HG03095 (cell line): ENCODE measurements at regions not wholly inside any gene's neighbourhood (a gene's known extent, or its start where the extent isn't known, plus 50 kb on each side); places are given as distances from the start of the nearest gene placed in this dataset.

Source experiments
- ATAC-seq: cut with Tn5 transposase; IDR thresholded peaks from one replicate; pipeline ENCODE4 v1.9.1; 2021; ENCODE audit warnings: moderate library complexity; ENCODE audit not compliant: unreplicated experiment

DNA sequence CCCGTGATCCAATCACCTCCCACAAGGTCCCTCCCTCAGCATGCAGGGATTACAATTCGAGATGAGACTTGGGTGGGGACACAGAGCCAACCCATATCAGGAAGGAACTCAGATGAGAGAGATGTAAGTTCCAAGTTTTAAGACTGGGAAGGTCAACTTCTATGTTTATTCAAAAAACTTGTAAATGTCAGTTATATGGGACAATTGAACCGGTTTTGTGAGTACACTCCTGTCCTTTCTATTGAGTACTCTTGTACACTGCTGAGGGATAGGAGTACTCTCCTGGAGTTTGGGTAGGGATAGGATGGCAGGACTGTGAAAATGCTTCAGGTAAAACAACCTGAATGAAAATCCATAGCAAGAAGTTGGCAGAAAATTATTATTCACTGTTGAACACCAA, 239.1 kb downstream of the ZNF674 start:
- no peak for ATAC-seq

DNA sequence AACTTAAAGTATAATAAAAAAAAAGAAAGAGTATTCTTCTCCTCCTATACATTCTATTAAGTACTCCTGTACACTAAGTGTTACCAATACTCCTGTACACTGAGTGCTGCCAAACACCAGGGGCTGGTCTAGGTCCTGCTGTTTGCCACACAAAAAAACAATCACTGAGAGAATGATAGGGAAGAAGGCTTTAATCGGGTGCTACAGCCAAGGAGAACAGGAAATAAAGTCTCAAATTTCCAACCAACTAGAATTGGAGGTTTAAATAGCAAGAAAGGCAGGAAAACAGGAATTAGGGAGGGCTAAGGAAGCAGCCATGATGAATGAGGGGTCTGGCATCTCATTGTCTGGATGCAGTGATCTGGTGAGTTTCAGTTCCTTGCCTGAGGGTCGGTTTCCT, 239.8 kb downstream of the ZNF674 start:
- ATAC-seq = no peak

DNA sequence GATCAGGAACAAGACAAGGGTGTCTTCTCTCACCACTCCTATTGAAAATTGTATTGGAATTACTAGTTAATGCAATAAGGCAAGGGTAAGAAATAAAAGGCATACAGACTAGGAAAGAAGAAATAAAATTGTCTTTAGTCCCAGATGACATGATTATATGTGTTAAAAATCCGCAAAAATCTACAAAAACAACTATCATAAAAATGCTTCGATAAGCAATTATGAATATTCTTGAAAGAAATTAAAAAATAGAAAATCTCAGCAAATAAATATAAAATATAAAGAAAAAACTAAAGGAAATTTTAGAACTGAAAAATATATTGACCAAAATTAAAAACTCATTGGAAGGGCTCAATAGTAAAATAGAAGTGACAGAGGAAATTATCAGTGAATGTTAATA, 243.3 kb downstream of the ZNF674 start:
- no peak for ATAC-seq

DNA sequence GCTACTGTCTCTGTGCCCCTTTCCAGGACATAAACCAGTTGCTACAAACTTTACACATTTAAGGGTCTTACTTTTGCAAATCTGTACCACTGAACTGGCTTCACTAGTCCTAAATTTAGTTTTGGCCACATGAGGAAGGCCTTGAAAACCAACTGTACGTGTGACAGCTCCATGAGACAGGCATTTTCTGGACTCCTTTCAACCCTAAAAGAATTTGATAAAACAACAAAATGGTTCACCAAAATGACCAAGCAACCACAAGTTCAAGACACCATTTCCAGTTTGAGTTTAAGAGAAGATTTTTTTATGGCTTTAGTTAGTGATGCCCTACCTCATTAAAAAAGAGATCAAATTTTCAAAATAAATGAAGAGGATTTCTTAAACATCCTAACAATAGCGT, 246.4 kb downstream of the ZNF674 start:
- no peak for ATAC-seq

DNA sequence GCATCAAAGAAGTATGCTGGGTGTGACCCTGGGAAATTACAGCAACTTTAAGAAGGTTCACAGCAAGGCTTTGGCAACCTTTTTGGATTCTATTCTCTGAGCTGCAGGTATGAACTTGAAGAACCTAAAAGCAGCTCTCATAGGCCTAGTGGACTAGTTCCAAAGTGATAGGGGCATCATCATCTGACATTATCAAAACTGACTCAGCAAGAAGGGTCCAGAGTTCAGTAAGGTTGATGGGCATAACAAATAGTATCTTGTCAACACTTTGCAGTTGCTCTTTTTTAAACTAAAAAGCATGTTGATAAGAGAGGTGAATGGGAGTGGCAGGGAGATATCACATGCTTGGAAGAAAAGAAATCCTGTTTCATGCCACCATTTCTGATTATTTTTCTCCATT, 249.3 kb downstream of the ZNF674 start:
- ATAC-seq = no peak

DNA sequence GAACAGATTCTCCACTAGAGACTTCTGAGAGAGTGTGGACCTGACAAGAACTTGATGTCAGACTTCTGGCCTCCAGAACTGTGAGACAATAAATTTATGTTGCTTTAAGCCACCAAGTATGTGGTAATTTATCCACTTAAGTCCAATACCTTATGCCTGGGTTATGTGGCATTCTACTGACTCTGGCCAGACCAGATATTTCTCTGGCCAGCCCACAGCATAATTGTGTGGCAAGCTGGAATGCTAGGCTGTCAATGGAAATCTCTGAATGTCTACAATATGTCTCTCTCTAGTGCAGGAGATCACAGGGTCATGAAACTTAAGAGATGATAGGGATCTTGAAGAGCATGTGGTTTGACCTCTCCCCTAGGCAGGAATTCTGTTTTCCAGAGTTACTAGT, 251.0 kb downstream of the ZNF674 start:
- ATAC-seq = no peak

DNA sequence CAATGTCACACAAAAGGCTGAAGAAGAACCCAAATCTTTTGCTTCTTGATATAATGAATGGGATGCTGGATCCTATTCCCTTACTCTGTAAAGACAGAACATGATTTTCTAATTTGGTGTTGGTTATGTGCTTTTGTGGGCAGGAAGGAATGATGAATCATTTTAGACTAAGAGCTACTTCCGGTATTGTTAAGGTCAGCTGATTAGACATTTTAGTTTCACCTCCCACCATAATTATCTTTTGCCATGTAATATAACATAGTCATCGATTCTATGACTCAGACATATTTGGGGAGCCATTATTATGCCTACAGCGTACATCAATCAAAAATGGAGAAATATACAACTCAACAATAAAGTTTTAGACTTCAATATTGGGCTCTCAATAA, 265.3 kb downstream of the ZNF674 start:
- ATAC-seq = no peak

DNA sequence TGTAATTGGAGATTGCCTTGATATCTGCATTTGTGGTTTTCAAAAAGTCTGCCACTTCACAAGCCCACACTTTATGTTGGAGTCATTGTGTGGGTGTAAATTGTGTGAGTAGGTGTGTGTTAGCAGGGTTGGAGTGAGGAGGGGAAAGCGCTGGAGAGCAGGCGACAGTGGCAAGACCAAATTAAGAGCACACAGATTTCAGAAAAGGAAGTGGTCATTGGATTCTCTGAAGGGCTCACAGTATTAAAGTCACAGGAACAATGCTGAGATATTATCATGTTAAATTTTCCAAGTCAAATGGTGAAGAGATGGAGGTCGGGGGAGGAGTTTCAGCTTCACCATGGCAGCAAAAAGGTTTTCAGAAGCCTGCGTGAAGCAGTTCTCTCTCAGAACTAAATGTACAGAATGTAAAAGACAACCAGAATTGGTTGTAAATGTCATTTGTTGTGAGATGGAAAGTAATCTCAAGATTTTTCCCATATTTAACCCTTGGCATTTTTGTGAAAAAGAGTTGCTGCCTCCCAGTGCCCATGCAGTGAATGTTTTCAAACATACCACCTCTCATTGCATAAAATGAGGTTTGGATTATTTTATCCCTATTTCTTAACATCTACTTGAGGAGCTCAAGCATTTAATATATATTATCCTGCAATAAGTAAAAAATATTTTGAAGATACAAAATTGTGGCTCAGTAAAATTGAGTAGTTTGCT, 265.9 kb downstream of the ZNF674 start:
- ATAC-seq = no peak

DNA sequence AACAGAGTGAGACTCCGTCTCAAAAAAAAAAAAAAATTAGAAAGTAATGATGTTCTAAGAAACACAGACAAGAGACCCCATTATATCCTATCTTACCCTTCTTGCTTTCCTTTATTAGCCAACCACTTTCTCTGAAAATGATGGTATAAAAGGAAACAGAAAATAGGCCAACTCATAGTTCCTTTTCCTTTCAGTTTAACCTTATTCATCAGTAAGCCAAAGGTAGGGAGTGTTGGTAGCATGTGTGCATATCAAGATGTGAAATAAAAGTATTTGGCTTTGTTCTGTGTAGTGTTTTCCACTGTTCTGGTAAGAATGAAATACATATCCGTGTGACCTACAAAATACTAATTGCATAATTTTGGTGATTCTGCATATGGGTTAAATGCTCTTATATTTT, 266.6 kb downstream of the ZNF674 start:
- ATAC-seq = no peak

DNA sequence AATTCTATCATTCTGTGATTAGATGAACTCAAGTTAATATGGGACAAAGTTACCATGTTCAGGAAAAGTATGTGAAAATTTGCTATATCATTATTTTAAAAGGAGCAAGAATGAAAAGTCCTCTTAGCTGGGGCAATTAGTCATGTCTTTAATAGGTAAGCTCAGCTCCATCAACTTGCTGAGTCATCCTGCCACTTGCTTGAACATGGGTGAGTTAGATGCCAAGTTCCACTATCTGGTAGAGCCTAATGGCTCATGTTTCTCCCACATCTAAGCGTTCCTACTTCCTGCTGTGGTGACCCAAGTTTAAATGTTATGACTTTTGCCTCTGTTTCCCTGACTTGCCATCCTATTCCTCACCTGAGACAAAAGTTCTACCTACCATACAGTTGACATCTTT, 276.8 kb downstream of the ZNF674 start:
- no peak for ATAC-seq

DNA sequence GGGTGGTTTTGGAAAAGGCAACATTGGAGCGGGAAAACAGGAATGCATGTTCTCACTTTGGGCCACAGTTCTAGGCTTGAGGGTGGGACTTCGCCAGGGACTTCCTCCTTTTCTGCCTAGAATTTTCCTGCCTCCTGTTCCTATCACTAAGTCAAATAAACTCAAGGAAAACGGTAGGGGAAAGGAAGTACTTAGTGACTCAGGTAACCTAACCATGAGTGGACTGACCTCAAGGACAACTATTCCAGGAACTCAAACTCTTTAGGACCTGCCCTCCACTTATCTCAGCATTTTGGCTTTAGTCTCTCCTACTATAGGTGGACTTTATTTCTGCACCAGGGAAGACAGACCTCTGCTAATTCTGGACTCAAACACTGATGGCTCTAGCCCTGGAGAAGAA, 281.7 kb downstream of the ZNF674 start:
- ATAC-seq = no peak

DNA sequence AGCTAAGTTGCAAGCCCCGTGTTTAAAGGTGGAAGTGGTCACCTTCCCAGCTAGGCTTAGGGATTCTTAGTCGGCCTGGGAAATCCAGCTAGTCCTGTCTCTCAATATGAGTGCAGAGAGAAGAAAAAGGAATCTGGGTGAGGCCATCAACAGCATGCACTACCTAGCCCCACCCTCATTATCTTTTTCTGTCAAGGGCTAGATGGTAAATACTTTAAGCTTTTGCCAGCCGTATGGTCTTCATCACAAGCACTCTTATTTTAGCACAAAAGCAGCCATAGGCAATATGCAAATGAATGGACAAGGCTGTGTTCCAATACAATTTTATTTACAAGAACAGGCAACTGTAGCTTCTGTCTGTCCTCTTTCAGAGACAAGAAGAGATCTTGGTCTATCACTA, 282.9 kb downstream of the ZNF674 start:
- no peak for ATAC-seq

DNA sequence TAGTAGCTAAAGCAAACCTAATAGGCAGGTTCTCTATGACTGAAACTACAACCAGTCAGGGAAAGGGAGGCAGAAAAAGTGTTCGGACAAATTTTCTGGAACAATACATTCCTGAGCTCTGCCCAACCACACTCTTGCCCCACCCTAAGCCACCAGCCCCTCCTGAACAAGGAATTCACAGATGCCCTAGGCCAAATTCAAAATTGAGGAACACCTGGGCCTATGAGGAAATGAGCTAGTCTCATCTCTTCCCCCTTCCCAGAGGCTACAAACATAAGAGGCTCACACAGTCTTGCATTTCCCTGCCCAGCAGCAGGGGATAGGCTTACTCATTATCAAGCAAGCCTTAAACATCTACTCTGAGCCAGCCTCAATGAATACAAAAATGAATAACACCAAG, 284.7 kb downstream of the ZNF674 start:
- ATAC-seq = no peak

DNA sequence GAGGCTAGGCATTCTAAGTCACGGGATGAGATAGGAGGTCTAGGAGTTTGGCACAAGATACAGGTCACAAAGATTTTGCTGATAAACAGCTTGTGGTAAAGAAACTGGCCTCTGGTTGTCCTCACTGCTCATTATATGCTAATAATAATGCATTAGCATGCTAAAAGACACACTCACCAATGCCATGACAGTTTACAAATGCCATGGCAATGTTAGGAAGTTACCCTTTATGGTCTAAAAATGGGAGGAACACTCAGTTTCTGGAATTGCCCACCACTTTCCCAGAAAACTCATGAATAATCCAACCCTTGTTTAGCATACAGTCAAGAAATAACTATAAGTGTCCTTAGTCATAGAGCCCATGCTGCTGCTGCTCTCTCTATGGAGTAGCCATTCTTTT, 286.9 kb downstream of the ZNF674 start:
- ATAC-seq = no peak

DNA sequence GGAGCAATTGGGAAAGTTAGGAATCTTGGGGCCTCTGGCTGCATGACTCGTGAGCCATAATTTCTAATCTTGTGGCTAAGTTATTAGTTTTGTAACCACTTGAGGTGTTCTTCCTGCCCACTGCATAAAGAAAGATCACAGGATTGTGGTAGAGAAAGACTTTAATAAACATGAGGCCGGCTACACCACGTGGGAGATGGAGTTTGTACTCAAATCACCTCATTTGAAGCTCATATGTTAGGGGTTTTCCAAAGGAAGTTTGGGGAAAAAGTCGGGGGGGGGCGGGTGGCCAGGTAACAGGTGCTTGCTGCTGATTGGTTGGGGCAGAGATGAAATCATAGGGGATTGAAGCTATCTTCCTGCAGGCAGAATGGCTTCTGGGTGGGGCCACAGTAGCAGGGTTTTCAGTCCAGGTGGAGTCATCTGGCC, 287.8 kb downstream of the ZNF674 start:
- no peak for ATAC-seq

DNA sequence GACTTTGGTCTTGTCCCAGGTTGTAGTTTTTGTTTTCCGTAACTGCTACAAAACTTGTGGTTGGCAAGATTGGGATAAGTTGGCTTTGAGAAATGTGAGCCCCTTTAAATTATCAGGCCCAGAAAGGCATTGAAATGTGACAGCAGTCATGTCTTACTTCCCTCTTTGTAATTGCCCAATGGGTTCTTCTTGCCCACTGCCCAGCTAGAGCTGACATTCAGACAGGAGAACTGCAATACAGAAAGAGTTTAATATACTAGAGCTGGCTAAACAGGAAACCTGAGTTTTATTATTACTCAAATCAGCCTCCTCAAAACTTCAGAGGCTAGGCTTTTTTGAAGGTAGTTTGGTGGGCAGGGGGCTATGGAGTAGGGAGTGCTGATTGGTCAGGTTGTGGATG, 288.3 kb downstream of the ZNF674 start:
- no peak for ATAC-seq

DNA sequence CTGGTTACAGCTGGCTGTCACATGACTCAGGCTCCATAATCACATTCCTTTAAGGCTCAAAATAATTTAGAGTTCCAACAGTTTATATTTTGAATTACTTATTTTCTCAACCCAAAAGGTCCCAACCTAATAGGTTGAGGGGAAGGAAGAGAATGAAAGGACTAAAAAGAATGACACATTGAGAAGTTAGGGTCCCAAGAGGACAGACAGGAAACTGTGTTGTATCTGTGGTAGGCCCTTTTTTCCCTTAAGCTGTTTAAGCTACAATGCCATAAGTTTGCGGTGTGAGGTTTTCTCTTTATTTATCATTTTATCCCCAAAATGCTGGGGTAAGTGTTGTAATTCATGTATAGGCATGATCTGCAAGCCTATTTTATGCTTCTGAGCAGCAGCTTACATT, 290.2 kb downstream of the ZNF674 start:
- no peak for ATAC-seq

DNA sequence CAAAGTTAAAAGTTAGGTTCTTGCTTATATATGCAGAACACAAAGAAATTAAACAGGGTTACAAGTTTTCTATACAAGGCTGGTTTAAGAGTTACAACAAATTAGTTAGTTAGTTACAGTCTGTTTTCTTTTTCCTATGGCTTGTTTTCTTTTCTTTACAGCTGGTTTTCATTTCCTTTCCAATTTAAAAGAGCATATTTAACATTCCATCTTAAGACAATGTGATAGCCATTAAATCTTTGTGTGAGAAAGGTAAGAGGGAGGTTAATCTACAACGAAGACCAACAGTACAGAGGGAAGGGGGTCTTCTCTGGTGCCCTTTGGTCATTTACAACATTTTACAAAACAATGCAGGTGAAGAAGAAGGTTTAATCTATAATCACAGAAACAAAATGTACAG, 290.6 kb downstream of the ZNF674 start:
- no peak for ATAC-seq

DNA sequence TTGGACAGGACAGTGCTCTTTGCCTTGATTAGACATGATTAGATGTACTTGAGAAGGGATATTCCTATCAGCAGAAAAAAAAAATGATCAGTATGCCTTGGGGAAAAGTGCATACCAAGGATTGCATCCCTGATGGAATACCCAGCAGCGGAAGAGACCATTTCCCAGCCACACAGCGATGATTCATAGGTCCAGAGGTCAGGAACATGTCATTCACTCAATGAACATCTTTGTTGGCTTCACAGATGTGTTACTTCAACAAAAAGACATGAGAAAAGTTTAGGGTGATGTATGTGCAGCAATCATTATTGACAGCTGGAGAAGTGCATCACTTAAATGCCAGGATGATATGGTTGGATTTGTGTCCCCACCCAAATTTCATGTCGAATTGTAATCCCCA, 293.5 kb downstream of the ZNF674 start:
- no peak for ATAC-seq

DNA sequence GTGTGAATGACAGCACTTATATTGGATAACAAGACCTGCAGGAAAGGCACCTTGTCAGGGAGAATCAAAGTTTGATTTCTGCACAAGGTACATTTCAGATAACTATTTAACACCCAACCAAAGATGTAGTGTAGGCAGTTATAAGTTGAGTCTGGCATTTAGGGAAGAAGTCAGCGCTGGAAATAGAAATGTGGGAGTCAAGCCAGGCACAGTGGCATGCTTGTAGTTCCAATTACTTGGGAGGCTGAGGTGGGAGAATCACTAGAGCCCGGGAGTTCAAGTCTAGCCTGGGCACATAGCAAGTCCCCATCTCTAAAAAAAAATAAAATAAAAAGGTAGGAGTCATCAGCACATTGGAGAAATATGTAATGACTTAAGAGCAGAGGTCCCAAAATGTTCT, 295.1 kb downstream of the ZNF674 start:
- no peak for ATAC-seq

DNA sequence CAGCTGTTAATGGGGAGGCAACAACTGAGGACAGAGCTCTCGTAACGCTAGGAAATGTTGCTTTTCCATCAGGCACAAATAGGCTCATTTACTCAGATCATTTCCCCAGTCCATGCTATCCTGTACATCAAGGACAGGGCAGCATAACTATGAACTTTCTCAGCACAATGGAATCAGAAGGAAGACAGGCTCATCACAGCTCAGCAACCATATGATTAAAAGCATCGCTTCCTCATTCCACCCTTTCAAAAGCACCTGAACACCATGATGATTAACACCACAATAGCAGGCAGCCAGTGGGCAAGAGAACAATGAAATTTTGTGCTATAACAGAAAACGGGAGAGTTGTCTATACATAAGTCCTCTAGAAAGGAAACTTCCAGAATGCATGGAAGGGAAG, 297.8 kb downstream of the ZNF674 start:
- ATAC-seq = no peak

DNA sequence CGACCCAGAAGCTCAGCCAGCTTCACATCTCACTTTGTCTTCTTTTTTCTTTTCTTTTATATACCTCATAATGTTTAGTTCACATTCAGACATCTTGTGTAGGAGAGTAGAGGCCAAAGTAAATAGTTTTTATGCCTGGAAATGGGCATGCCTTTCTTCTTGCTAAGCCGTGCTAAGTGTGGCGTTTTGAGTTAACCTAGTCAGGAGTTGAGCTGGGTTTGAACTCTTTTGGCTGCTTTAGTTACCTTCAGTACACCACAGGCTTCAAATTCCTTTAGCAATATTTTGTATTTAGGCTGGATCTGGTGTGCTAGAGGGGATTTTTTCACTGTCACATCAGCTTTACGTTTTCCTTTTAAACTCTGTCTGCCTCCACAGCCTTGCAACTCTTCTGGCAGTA, 300.8 kb downstream of the ZNF674 start:
- no peak for ATAC-seq

DNA sequence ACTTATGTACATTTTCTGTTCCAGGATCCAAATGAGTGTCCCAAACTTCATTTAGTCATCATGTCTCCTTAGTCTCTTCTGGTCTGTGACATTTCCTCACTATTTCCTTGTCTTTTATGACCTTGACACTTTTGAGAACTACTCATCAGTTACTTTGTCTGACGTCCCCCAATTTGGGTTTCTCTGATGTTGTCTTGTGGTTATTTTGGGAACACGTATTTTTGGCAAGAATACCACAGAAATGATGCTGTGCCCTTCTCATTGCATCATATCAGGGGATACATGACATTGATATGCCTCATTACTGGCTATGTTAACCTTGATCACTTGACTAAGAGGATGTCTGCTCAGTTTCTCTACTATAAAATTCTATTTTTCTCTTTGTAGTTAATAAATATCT, 308.8 kb downstream of the ZNF674 start:
- ATAC-seq = no peak

DNA sequence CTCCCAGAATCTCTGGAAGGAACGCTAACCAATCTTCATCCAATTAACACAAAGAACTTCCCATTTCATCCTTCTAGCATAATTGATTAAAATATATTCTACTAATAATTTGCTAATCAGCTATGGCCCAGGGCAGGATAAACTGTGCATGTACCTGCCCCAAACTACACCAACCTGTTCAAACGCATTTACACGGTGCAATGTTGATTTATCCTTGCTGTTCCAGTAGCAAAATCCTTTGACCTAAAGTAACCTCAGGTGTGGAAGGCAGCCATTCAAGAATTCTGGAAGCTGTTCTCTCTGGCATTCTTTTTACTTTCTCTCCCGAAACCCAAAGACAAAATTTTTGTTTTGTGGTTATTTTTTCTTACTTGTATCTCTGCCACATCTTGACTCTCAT, 309.4 kb downstream of the ZNF674 start:
- ATAC-seq = no peak
